HEK293 (cell line): ENCODE measurements at regions not wholly inside any gene's neighbourhood (a gene's known extent, or its start where the extent isn't known, plus 50 kb on each side); places are given as distances from the start of the nearest gene placed in this dataset.

Experiments
- CTCF ChIA-PET: fragments of 350-600 bp; formaldehyde crosslinking; extraction: SDS; loops from one replicate; lab custom pipeline; 2021; ENCODE audit warnings: antibody characterized with exemption; lab: Yijun Ruan, JAX
- POLR2A ChIA-PET: fragments of 300-600 bp; formaldehyde crosslinking; extraction: SDS; loops from one replicate; lab custom pipeline; 2020; ENCODE audit warnings: antibody characterized with exemption, inconsistent platforms; lab: Yijun Ruan, JAX
- H3K27ac ChIP-seq: fragments of 200-500 bp; sonication (Bioruptor generic); 2 replicates; pipeline ENCODE4 v1.5.1; 2014; ENCODE audit warnings: low read depth, low read length, control low read depth, inconsistent platforms; ENCODE audit errors: extremely low read depth
- H3K36me3 ChIP-seq, 2 experiments: fragments of 200-500 bp in 1 of 2; sonication (Bioruptor generic) in 1 of 2; 1 replicate in 1 of 2; 2 replicates in 1 of 2; pipeline ENCODE4 v1.5.1; 2014 to 2017; ENCODE audit warnings: inconsistent platforms in 2 of 2, low read length in 2 of 2; ENCODE audit not compliant: control insufficient read depth in 2 of 2, insufficient read depth in 1 of 2
- H3K4me1 ChIP-seq: fragments of 200-500 bp; sonication (Bioruptor generic); 2 replicates; pipeline ENCODE4 v1.5.1; 2014; ENCODE audit warnings: mild to moderate bottlenecking, low read length, inconsistent platforms; ENCODE audit not compliant: control insufficient read depth, insufficient read depth
- H3K4me3 ChIP-seq: 2 replicates; pipeline ENCODE4 v1.5.1; 2011; ENCODE audit warnings: low read depth, mild to moderate bottlenecking, control low read depth, low read length, moderate library complexity
- H3K9me3 ChIP-seq: fragments of 200-500 bp; sonication (Bioruptor generic); 2 replicates; pipeline ENCODE4 v1.5.1; 2014; ENCODE audit warnings: low read depth, low read length, inconsistent platforms; ENCODE audit not compliant: control insufficient read depth, insufficient read depth
- AEBP2 ChIP-seq: fragments of 450-650 bp; formaldehyde crosslinking; IDR thresholded peaks from 2 replicates; pipeline ENCODE4 v1.5.1; 2016; ENCODE audit warnings: missing biosample characterization, missing genetic modification characterization, borderline replicate concordance
- BCL11B ChIP-seq: fragments of 450-650 bp; formaldehyde crosslinking; IDR thresholded peaks from 2 replicates; pipeline ENCODE4 v1.5.1; 2016; ENCODE audit warnings: low read depth, missing biosample characterization, missing genetic modification characterization
- EGR2 ChIP-seq: fragments of 450-650 bp; formaldehyde crosslinking; IDR thresholded peaks from 2 replicates; pipeline ENCODE4 v1.5.1; 2016; ENCODE audit warnings: low read depth, missing biosample characterization, missing genetic modification characterization
- ELK4 ChIP-seq: IDR thresholded peaks from 2 replicates; pipeline ENCODE4 v1.6.1; 2011; ENCODE audit warnings: mild to moderate bottlenecking, low read depth, low read length, borderline replicate concordance
- GFI1B ChIP-seq: fragments of 450-650 bp; formaldehyde crosslinking; IDR thresholded peaks from 2 replicates; pipeline ENCODE4 v1.5.1; 2016; ENCODE audit warnings: missing biosample characterization, missing genetic modification characterization
- GLIS2 ChIP-seq: fragments of 450-650 bp; formaldehyde crosslinking; IDR thresholded peaks from 2 replicates; pipeline ENCODE4 v1.5.1; 2016; ENCODE audit warnings: missing biosample characterization, missing genetic modification characterization
- HOXD13 ChIP-seq: sonication (generic); formaldehyde crosslinking; IDR thresholded peaks from 2 replicates; pipeline ENCODE4 v1.8.0; 2022; ENCODE audit warnings: missing genetic modification reagents, borderline replicate concordance
- KLF9 ChIP-seq: fragments of 450-650 bp; formaldehyde crosslinking; IDR thresholded peaks from 2 replicates; pipeline ENCODE4 v1.5.1; 2016; ENCODE audit warnings: missing biosample characterization, missing genetic modification characterization, low read depth
- PRDM1 ChIP-seq: fragments of 450-650 bp; formaldehyde crosslinking; IDR thresholded peaks from 2 replicates; pipeline ENCODE4; 2016; ENCODE audit warnings: missing biosample characterization, missing genetic modification characterization
- RBAK ChIP-seq: fragments of 450-650 bp; formaldehyde crosslinking; IDR thresholded peaks from 2 replicates; pipeline ENCODE4 v1.5.1; 2016; ENCODE audit warnings: missing biosample characterization, missing genetic modification characterization
- TCF7L2 ChIP-seq: IDR thresholded peaks from 2 replicates; pipeline ENCODE4 v1.6.1; 2011; ENCODE audit warnings: low read depth, mild to moderate bottlenecking, inconsistent platforms, low read length, moderate library complexity, borderline replicate concordance
- TRIM28 ChIP-seq: IDR thresholded peaks from 2 replicates; pipeline ENCODE4 v1.6.1; 2011; ENCODE audit warnings: low read length, control low read depth, borderline replicate concordance
- ZFP37 ChIP-seq: fragments of 450-650 bp; formaldehyde crosslinking; IDR thresholded peaks from 2 replicates; pipeline ENCODE4 v1.5.1; 2016; ENCODE audit warnings: missing biosample characterization, missing genetic modification characterization
- ZFP41 ChIP-seq: fragments of 450-650 bp; formaldehyde crosslinking; IDR thresholded peaks from 2 replicates; pipeline ENCODE4 v1.5.1; 2016; ENCODE audit warnings: missing biosample characterization, missing genetic modification characterization, borderline replicate concordance
- ZIC2 ChIP-seq: fragments of 450-650 bp; formaldehyde crosslinking; IDR thresholded peaks from 2 replicates; pipeline ENCODE4 v1.5.1; 2016; ENCODE audit warnings: missing biosample characterization, missing genetic modification characterization
- ZNF169 ChIP-seq: fragments of 450-650 bp; formaldehyde crosslinking; IDR thresholded peaks from 2 replicates; pipeline ENCODE4 v1.5.1; 2016; ENCODE audit warnings: missing biosample characterization, missing genetic modification characterization
- ZNF202 ChIP-seq: fragments of 450-650 bp; formaldehyde crosslinking; IDR thresholded peaks from 2 replicates; pipeline ENCODE4 v1.5.1; 2016; ENCODE audit warnings: missing biosample characterization, missing genetic modification characterization, borderline replicate concordance
- ZNF404 ChIP-seq: fragments of 450-650 bp; formaldehyde crosslinking; IDR thresholded peaks from 2 replicates; pipeline ENCODE4 v1.5.1; 2017; ENCODE audit warnings: missing biosample characterization, missing genetic modification characterization
- ZNF510 ChIP-seq: fragments of 450-650 bp; formaldehyde crosslinking; IDR thresholded peaks from 2 replicates; pipeline ENCODE4 v1.5.1; 2018; ENCODE audit warnings: mild to moderate bottlenecking, missing genetic modification characterization, missing biosample characterization; ENCODE audit not compliant: insufficient replicate concordance
- ZNF558 ChIP-seq: fragments of 450-650 bp; formaldehyde crosslinking; IDR thresholded peaks from 2 replicates; pipeline ENCODE4 v1.5.1; 2016; ENCODE audit warnings: missing biosample characterization, missing genetic modification characterization
- TF ChIP-seq, protein P1 (sequence below): fragments of 450-650 bp; formaldehyde crosslinking; IDR thresholded peaks from 2 replicates; pipeline ENCODE4 v1.5.1; 2016; ENCODE audit warnings: missing biosample characterization, missing genetic modification characterization
- TF ChIP-seq, protein P2 (sequence below): fragments of 450-650 bp; formaldehyde crosslinking; IDR thresholded peaks from 2 replicates; pipeline ENCODE4 v1.5.1; 2016; ENCODE audit warnings: missing biosample characterization, missing genetic modification characterization
- TF ChIP-seq, protein P3 (sequence below): fragments of 450-650 bp; formaldehyde crosslinking; IDR thresholded peaks from 2 replicates; pipeline ENCODE4 v1.5.1; 2016; ENCODE audit warnings: missing biosample characterization, missing genetic modification characterization, borderline replicate concordance

DNA sequence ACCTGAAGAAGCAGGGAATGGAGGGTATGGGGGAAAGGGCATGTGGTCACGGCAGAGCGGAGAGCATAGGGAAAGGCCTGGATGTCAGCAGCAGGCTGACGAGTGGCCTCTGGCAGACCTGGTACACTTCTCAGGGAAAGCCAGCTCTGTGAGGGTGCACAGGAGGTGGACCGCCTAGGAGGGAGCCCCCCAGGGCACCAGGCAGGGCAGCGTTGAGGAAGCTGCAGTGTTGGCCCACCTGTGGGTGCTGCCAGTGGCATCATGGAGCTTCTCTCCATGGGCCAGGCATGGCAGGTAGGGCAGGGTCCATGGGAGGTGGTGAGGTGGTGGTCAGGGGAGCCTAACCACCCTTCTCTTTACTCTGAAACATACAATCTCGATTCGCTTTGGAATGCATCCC is 143.0 kb upstream of the PITX1 start:
- Histone ChIP-seq H3K27ac (no peak overlapping the region), H3K9me3 (no peaks in the 10 kb centered on the region), H3K36me3 (no peaks in the 10 kb centered on the region), H3K4me1 (no peaks in the 10 kb centered on the region)
- ChIA-PET CTCF (no interaction called here), POLR2A (no interaction called here)
- TF ChIP-seq GFI1B (tag by site-specific recombination): no peak
- TF ChIP-seq ZIC2 (tag by site-specific recombination): 0 out of 2 replicates have a peak, but pooled peaks have one; percentile 23
- no peak for TF ChIP-seq HOXD13 (CRISPR knock-in tag)
- TF ChIP-seq AEBP2 (tag by site-specific recombination): no peak
- TF ChIP-seq, protein P1, sequence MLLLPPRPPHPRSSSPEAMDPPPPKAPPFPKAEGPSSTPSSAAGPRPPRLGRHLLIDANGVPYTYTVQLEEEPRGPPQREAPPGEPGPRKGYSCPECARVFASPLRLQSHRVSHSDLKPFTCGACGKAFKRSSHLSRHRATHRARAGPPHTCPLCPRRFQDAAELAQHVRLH (tag by site-specific recombination): no peak
- TF ChIP-seq GLIS2: no peak
- TF ChIP-seq, protein P2, sequence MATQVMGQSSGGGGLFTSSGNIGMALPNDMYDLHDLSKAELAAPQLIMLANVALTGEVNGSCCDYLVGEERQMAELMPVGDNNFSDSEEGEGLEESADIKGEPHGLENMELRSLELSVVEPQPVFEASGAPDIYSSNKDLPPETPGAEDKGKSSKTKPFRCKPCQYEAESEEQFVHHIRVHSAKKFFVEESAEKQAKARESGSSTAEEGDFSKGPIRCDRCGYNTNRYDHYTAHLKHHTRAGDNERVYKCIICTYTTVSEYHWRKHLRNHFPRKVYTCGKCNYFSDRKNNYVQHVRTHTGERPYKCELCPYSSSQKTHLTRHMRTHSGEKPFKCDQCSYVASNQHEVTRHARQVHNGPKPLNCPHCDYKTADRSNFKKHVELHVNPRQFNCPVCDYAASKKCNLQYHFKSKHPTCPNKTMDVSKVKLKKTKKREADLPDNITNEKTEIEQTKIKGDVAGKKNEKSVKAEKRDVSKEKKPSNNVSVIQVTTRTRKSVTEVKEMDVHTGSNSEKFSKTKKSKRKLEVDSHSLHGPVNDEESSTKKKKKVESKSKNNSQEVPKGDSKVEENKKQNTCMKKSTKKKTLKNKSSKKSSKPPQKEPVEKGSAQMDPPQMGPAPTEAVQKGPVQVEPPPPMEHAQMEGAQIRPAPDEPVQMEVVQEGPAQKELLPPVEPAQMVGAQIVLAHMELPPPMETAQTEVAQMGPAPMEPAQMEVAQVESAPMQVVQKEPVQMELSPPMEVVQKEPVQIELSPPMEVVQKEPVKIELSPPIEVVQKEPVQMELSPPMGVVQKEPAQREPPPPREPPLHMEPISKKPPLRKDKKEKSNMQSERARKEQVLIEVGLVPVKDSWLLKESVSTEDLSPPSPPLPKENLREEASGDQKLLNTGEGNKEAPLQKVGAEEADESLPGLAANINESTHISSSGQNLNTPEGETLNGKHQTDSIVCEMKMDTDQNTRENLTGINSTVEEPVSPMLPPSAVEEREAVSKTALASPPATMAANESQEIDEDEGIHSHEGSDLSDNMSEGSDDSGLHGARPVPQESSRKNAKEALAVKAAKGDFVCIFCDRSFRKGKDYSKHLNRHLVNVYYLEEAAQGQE (tag by site-specific recombination): no peak
- TF ChIP-seq, all 188 proteins: peak for 1
- no peak overlapping the region for H3K4me3 ChIP-seq

- no peak for TF ChIP-seq ZNF169 (tag by site-specific recombination)
- no peak for TF ChIP-seq ELK4
- no peak for TF ChIP-seq ZFP41 (tag by site-specific recombination)
- TF ChIP-seq BCL11B (tag by site-specific recombination): no peak
- no peak for TF ChIP-seq ZNF404 (tag by site-specific recombination)
- no peak for TF ChIP-seq EGR2 (tag by site-specific recombination)
- TF ChIP-seq ZNF558: no peak
- no peak for TF ChIP-seq RBAK
- no peak for TF ChIP-seq ZNF202 (tag by site-specific recombination)
- TF ChIP-seq ZFP37 (tag by site-specific recombination): no peak
- TF ChIP-seq, protein P3, sequence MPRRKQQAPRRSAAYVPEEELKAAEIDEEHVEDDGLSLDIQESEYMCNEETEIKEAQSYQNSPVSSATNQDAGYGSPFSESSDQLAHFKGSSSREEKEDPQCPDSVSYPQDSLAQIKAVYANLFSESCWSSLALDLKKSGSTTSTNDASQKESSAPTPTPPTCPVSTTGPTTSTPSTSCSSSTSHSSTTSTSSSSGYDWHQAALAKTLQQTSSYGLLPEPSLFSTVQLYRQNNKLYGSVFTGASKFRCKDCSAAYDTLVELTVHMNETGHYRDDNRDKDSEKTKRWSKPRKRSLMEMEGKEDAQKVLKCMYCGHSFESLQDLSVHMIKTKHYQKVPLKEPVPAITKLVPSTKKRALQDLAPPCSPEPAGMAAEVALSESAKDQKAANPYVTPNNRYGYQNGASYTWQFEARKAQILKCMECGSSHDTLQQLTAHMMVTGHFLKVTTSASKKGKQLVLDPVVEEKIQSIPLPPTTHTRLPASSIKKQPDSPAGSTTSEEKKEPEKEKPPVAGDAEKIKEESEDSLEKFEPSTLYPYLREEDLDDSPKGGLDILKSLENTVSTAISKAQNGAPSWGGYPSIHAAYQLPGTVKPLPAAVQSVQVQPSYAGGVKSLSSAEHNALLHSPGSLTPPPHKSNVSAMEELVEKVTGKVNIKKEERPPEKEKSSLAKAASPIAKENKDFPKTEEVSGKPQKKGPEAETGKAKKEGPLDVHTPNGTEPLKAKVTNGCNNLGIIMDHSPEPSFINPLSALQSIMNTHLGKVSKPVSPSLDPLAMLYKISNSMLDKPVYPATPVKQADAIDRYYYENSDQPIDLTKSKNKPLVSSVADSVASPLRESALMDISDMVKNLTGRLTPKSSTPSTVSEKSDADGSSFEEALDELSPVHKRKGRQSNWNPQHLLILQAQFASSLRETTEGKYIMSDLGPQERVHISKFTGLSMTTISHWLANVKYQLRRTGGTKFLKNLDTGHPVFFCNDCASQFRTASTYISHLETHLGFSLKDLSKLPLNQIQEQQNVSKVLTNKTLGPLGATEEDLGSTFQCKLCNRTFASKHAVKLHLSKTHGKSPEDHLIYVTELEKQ (tag by site-specific recombination): no peak
- no peak for TF ChIP-seq TRIM28
- no peak for TF ChIP-seq ZNF510
- no peak for TF ChIP-seq PRDM1 (tag by site-specific recombination)
- no peak for TF ChIP-seq KLF9 (tag by site-specific recombination)
- TF ChIP-seq TCF7L2: no peak
- H3K27ac ChIP-seq: no peak overlapping the region
- POLR2A ChIA-PET: no interaction called here
- no peak overlapping the region for H3K4me3 ChIP-seq
- no peaks in the 10 kb centered on the region for H3K36me3 ChIP-seq
- no peaks in the 10 kb centered on the region for H3K4me1 ChIP-seq
- CTCF ChIA-PET: interaction anchor here (0.7 to 1.0 kb wide), 4 partner anchors 8 to 251 kb away, joined by 3 to 4 read pairs (median 4); no protein-coding TSS in a partner anchor
- no peaks in the 10 kb centered on the region for H3K9me3 ChIP-seq
Observed at GRCh38 chr5:135174315-135175096, 140.5 kb upstream of the PITX1 start.
